SK-N-SH (cell line): ENCODE measurements at regions not wholly inside any gene's neighbourhood (a gene's known extent, or its start where the extent isn't known, plus 50 kb on each side); places are given as distances from the start of the nearest gene placed in this dataset.
"Not testable (repeated sequence)": the region's sequence is repeated elsewhere in the genome, so short reads cannot be mapped to it uniquely, and the experiment has no call there.

Experiments used
- POLR2AphosphoS5 ChIP-seq: IDR thresholded peaks from 2 replicates; pipeline ENCODE4 v1.6.1; 2012; ENCODE audit warnings: low read depth, low read length
- SMC3 ChIP-seq: IDR thresholded peaks from 2 replicates; pipeline ENCODE4 v1.6.1; 2012; ENCODE audit warnings: low read depth, low read length, improper control_type of control experiment
- TF ChIP-seq, protein P1 (sequence below): IDR thresholded peaks from 2 replicates; pipeline ENCODE4 v1.4.0; 2012; ENCODE audit warnings: low read depth

DNA sequence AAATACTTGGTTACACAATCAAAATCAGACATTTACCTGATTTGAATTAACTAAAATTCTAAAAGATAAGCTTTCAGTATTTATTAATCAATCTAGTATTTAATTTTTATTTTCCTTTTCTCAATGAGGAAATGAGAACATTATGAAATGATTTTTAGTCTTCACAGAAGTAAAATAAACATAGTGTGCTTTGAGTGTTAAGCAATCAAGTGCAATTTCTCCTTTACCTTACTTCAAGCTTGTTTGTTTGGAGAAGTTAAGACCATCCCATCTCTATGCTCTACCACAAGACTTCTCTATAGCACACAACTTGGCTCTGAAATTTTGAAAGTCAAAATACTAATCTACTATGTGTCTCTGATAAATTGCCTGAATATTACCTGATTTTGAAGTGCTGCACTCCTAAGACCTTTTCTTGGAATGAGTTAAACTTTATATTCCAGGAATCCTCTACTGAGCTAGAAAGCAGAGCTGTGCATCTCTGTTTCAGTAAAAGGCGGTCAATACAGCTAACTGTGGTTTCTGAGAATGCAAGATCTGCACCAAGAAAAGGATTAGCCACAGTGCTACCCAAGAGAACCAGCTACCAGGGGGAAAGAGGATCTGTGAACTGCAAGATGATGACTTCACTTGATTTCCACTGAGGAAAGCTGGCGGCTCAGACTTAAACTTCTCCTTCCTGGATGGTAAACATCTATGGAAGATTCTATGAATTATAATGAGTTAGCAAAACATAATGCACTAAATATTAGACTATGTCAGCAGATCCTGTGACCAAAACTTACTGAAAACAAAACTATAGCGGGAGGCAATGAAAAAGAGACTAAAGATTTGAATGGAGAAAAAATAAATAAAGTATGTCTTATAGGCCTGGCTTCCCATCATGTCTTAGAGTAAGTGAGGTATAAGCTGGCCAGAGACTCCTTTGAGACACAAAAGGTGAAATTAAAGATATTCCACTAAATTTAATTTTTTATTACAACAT, 358.7 kb downstream of the TUBA3C start:
- not testable (repeated sequence) for TF ChIP-seq SMC3, POLR2AphosphoS5
- TF ChIP-seq, protein P1, sequence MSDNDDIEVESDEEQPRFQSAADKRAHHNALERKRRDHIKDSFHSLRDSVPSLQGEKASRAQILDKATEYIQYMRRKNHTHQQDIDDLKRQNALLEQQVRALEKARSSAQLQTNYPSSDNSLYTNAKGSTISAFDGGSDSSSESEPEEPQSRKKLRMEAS: not testable (repeated sequence)
